ENCODE measurements at regions not wholly inside any gene's neighbourhood (a gene's known extent, or its start where the extent isn't known, plus 50 kb on each side); places are given as distances from the start of the nearest gene placed in this dataset.
"Not testable (repeated sequence)": the region's sequence is repeated elsewhere in the genome, so short reads cannot be mapped to it uniquely, and the experiment has no call there.

- intact Hi-C loops (cut with micrococcal nuclease): no loop called here
Observed at GRCh38 chr22:44630826-44631225, 71.2 kb upstream of the PRR5 start.

- intact Hi-C loops (cut with micrococcal nuclease): loop anchor here (5.0 kb wide), 1 partner anchor 62 kb away; no protein-coding TSS in a partner anchor
Observed at GRCh38 chr22:44628835-44629234, 73.2 kb upstream of the PRR5 start.

- intact Hi-C loops (cut with micrococcal nuclease): loop anchor here (5.0 kb wide), 1 partner anchor 61 kb away; no protein-coding TSS in a partner anchor
Observed at GRCh38 chr22:44628273-44628672, 73.7 kb upstream of the PRR5 start.

GRCh38 chr22:44627521-44628139 lies 74.4 kb upstream of the PRR5 start:
- intact Hi-C loops (cut with micrococcal nuclease): loop anchor here (2.0 to 5.0 kb wide), 5 partner anchors 57 to 745 kb away; partner anchors contain the start of gene PARVG

GRCh38 chr22:44625981-44626687 lies 75.9 kb upstream of the PRR5 start:
- intact Hi-C loops (cut with micrococcal nuclease): loop anchor here (1.0 to 5.0 kb wide), 9 partner anchors 59 to 1238 kb away; partner anchors contain the start of genes PARVG and SAMM50

- intact Hi-C loops (cut with micrococcal nuclease): loop anchor here (1.0 to 5.0 kb wide), 2 partner anchors 58 to 670 kb away; partner anchors contain the start of gene SAMM50
Observed at GRCh38 chr22:44625421-44625760, 76.6 kb upstream of the PRR5 start.

GRCh38 chr22:44624689-44625420 lies 77.1 kb upstream of the PRR5 start:
- intact Hi-C loops (cut with micrococcal nuclease): loop anchor here (1.0 to 5.0 kb wide), 2 partner anchors 58 to 670 kb away; partner anchors contain the start of gene SAMM50

GRCh38 chr22:44623771-44624510 lies 78.1 kb upstream of the PRR5 start:
- intact Hi-C loops (cut with micrococcal nuclease): no loop called here

- intact Hi-C loops (cut with micrococcal nuclease): no loop called here
Observed at GRCh38 chr22:44622679-44623078, 79.3 kb upstream of the PRR5 start.

- intact Hi-C loops (cut with micrococcal nuclease): no loop called here
Observed at GRCh38 chr22:44622147-44622427, 79.9 kb upstream of the PRR5 start.

- intact Hi-C loops (cut with micrococcal nuclease): loop anchor here (2.0 kb wide), 1 partner anchor 167 kb away; no protein-coding TSS in a partner anchor
Observed at GRCh38 chr22:44621401-44622146, 80.4 kb upstream of the PRR5 start.

GRCh38 chr22:44620841-44621257 lies 81.2 kb upstream of the PRR5 start:
- intact Hi-C loops (cut with micrococcal nuclease): loop anchor here (1.0 to 2.0 kb wide), 5 partner anchors 46 to 666 kb away; partner anchors contain the start of genes RTL6 and SAMM50

GRCh38 chr22:44620129-44620840 lies 81.7 kb upstream of the PRR5 start:
- intact Hi-C loops (cut with micrococcal nuclease): loop anchor here (1.0 to 2.0 kb wide), 5 partner anchors 47 to 665 kb away; partner anchors contain the start of genes RTL6 and SAMM50

- intact Hi-C loops (cut with micrococcal nuclease): loop anchor here (1.0 to 2.0 kb wide), 5 partner anchors 48 to 664 kb away; partner anchors contain the start of genes RTL6 and SAMM50
Observed at GRCh38 chr22:44619560-44620128, 82.4 kb upstream of the PRR5 start.

- intact Hi-C loops (cut with micrococcal nuclease): not testable (repeated sequence)
Observed at GRCh38 chr22:44618910-44619309, 83.1 kb upstream of the PRR5 start.

- intact Hi-C loops (cut with micrococcal nuclease): no loop called here
Observed at GRCh38 chr22:44618400-44618799, 83.6 kb upstream of the PRR5 start.

GRCh38 chr22:44617828-44618227 lies 84.2 kb upstream of the PRR5 start:
- intact Hi-C loops (cut with micrococcal nuclease): no loop called here

GRCh38 chr22:44616882-44617655 lies 84.9 kb upstream of the PRR5 start:
- intact Hi-C loops (cut with micrococcal nuclease): no loop called here

- intact Hi-C loops (cut with micrococcal nuclease): no loop called here
Observed at GRCh38 chr22:44616461-44616860, 85.5 kb upstream of the PRR5 start.
